ENCODE measurements at regions not wholly inside any gene's neighbourhood (a gene's known extent, or its start where the extent isn't known, plus 50 kb on each side); places are given as distances from the start of the nearest gene placed in this dataset.

GRCh38 chrX:26375346-26375745 is 159.4 kb downstream of the MAGEB5 start:
- H3K9me3 ChIP-seq (replicated peaks; ENCODE audit: control insufficient read depth, insufficient read depth, low read length), result no peaks in the 10 kb centered on the region; the same call in 2 of the 3 replicates
- H3K27ac ChIP-seq (ENCODE audit: control insufficient read depth, insufficient read depth), result no peak overlapping the region
- POLR2A ChIA-PET, result no interaction called here
- BruUV-seq (replicated peaks), result no TSS peak
- H3K27me3 ChIP-seq (replicated peaks in 1 of 2; ENCODE audit: control insufficient read depth in 2 of 2, insufficient read depth in 2 of 2, low read length in 1 of 2), result no peaks in the 10 kb centered on the region
- H4K20me1 ChIP-seq (ENCODE audit: control insufficient read depth, insufficient read depth), result no peaks in the 10 kb centered on the region
- RAD21 ChIA-PET (ENCODE audit: unreplicated experiment), result no interaction called here
- intact Hi-C loops (cut with micrococcal nuclease; ENCODE audit: unreplicated experiment) (no loop called here), in situ Hi-C loops (cut with MboI) (no loop called here)
- FAIRE-seq (no peak), DNase-seq (ENCODE audit: low read depth, low spot score) (no peak), ATAC-seq (no peak)
- no peak overlapping the region for H3K4me2 ChIP-seq (ENCODE audit: control insufficient read depth, insufficient read depth)
- CTCF ChIA-PET, result interaction anchor here (1.0 kb wide), 1 partner anchor 34 kb away, joined by 5 read pairs; no protein-coding TSS in a partner anchor
- H3K9ac ChIP-seq (ENCODE audit: control insufficient read depth, insufficient read depth, low read length), result no peak overlapping the region
- H3K36me3 ChIP-seq (ENCODE audit: control insufficient read depth in 2 of 2, insufficient read depth in 2 of 2, low read length in 1 of 2), result no peaks in the 10 kb centered on the region
- 0% methylated on average over 3 of the region's 3 CpGs for WGBS (ENCODE audit: insufficient coverage, insufficient replicate concordance, low lambda C conversion rate, missing lambda C conversion rate)
- H3K79me2 ChIP-seq (ENCODE audit: control insufficient read depth, insufficient read depth, low read length), result no peaks in the 10 kb centered on the region
- no peaks in the 10 kb centered on the region for H3K4me1 ChIP-seq (ENCODE audit: control insufficient read depth, insufficient read depth, low read length)
- no peak overlapping the region for H3K4me3 ChIP-seq
- H2AFZ ChIP-seq (ENCODE audit: control insufficient read depth, low read depth, low read length), result no peak overlapping the region
- SMC1A ChIA-PET (ENCODE audit: uncharacterized antibody, unreplicated experiment), result no interaction called here
- no peak for TF ChIP-seq USF2 (IDR thresholded peaks at IDR 0.05; ENCODE audit: borderline replicate concordance, low read depth, low read length)
- TF ChIP-seq EED (IDR thresholded peaks at IDR 0.05; ENCODE audit: low read depth), result no peak

GRCh38 chrX:26373829-26374228 is 157.9 kb downstream of the MAGEB5 start:
- H3K4me3 ChIP-seq, result no peak overlapping the region
- H4K20me1 ChIP-seq (ENCODE audit: control insufficient read depth, insufficient read depth), result no peaks in the 10 kb centered on the region
- H3K27ac ChIP-seq (ENCODE audit: control insufficient read depth, insufficient read depth), result no peak overlapping the region
- ChIA-PET POLR2A (no interaction called here), RAD21 (ENCODE audit: unreplicated experiment) (no interaction called here), SMC1A (ENCODE audit: uncharacterized antibody, unreplicated experiment) (no interaction called here), CTCF (no interaction called here)
- H3K9ac ChIP-seq (ENCODE audit: control insufficient read depth, insufficient read depth, low read length), result no peak overlapping the region
- in situ Hi-C loops (cut with MboI), result no loop called here
- FAIRE-seq (no peak), ATAC-seq (peak; percentile 56), DNase-seq (ENCODE audit: low read depth, low spot score) (no peak)
- H3K79me2 ChIP-seq (ENCODE audit: control insufficient read depth, insufficient read depth, low read length), result no peaks in the 10 kb centered on the region
- intact Hi-C loops (cut with micrococcal nuclease; ENCODE audit: unreplicated experiment), result no loop called here
- H3K4me1 ChIP-seq (ENCODE audit: control insufficient read depth, insufficient read depth, low read length), result no peaks in the 10 kb centered on the region
- no peaks in the 10 kb centered on the region for H3K36me3 ChIP-seq (ENCODE audit: control insufficient read depth in 2 of 2, insufficient read depth in 2 of 2, low read length in 1 of 2)
- no peaks in the 10 kb centered on the region for H3K27me3 ChIP-seq (replicated peaks in 1 of 2; ENCODE audit: control insufficient read depth in 2 of 2, insufficient read depth in 2 of 2, low read length in 1 of 2)
- H3K4me2 ChIP-seq (ENCODE audit: control insufficient read depth, insufficient read depth), result no peak overlapping the region
- H2AFZ ChIP-seq (ENCODE audit: control insufficient read depth, low read depth, low read length), result no peak overlapping the region
- BruUV-seq (replicated peaks), result no TSS peak
- no peaks in the 10 kb centered on the region; the same call in 2 of the 3 replicates for H3K9me3 ChIP-seq (replicated peaks; ENCODE audit: control insufficient read depth, insufficient read depth, low read length)
- WGBS (ENCODE audit: insufficient coverage, insufficient replicate concordance, low lambda C conversion rate, missing lambda C conversion rate), result 25% methylated on average over 5 of the region's 5 CpGs
- TF ChIP-seq HDAC6 (IDR thresholded peaks at IDR 0.05; ENCODE audit: unreplicated experiment) (no peak), IRF3 (IDR thresholded peaks at IDR 0.05) (no peak), ZBTB11 (CRISPR knock-in tag; IDR thresholded peaks at IDR 0.05) (no peak), ATF2 (IDR thresholded peaks at IDR 0.05; ENCODE audit: low read length) (no peak), TBL1XR1 (IDR thresholded peaks at IDR 0.05; ENCODE audit: low read depth, low read length) (no peak), NFYB (IDR thresholded peaks at IDR 0.05; ENCODE audit: insufficient read depth, low read depth, low read length) (no peak), NKRF (conservative IDR thresholded peaks at IDR 0.05) (no peak)

All from GM12878 (cell line).